SK-N-SH (cell line): ENCODE measurements at regions not wholly inside any gene's neighbourhood (a gene's known extent, or its start where the extent isn't known, plus 50 kb on each side); places are given as distances from the start of the nearest gene placed in this dataset.

Source experiments
- CTCF ChIA-PET: fragments of 300-600, 350-600 bp; formaldehyde crosslinking; extraction: SDS; loops from one replicate; lab custom pipeline; 2021; lab: Yijun Ruan, JAX
- POLR2A ChIA-PET: fragments of 350-600 bp; sonication (Branson Sonifier 250); formaldehyde crosslinking; extraction: SDS; loops from one replicate; lab custom pipeline; 2020; ENCODE audit warnings: antibody characterized with exemption, inconsistent platforms; lab: Yijun Ruan, JAX
- DNase-seq: peaks from one replicate; pipeline ENCODE4 v3.0.0; 2012
- H2AFZ ChIP-seq: fragments of 200-600 bp; sonication (generic); 2 replicates; pipeline ENCODE4 v1.8.1; 2016; ENCODE audit warnings: antibody characterized with exemption, mild to moderate bottlenecking, low read depth
- H3F3A ChIP-seq: fragments of 200-600 bp; sonication (generic); replicated peaks from 2 replicates; pipeline ENCODE3; 2016; ENCODE audit warnings: antibody characterized with exemption, mild to moderate bottlenecking; ENCODE audit not compliant: insufficient read depth
- H3K27ac ChIP-seq, 2 experiments: fragments of 200-500 bp in 1 of 2; fragments of 200-600 bp in 1 of 2; sonication (Bioruptor generic) in 1 of 2; sonication (generic), shearing (Covaris generic) in 1 of 2; 2 replicates each; pipeline versions ENCODE4 v1.5.1 to v1.6.1; 2014 to 2016; ENCODE audit warnings: low read depth in 2 of 2, inconsistent platforms in 1 of 2, low read length in 1 of 2, mild to moderate bottlenecking in 1 of 2, mixed read lengths in 1 of 2
- H3K27me3 ChIP-seq: fragments of 200-600 bp; sonication (generic), shearing (Covaris generic); 2 replicates; pipeline ENCODE4 v1.6.1; 2016; ENCODE audit warnings: mixed run types; ENCODE audit not compliant: insufficient read depth
- H3K36me3 ChIP-seq, 2 experiments: fragments of 200-500 bp in 1 of 2; fragments of 200-600 bp in 1 of 2; sonication (Bioruptor generic) in 1 of 2; sonication (generic) in 1 of 2; replicated peaks in 1 of 2; 2 replicates each; pipeline versions ENCODE3 to v1.5.1; 2014 to 2016; ENCODE audit warnings: low read length in 1 of 2, mild to moderate bottlenecking in 1 of 2; ENCODE audit not compliant: insufficient read depth in 2 of 2, control insufficient read depth in 1 of 2
- H3K4me1 ChIP-seq, 2 experiments: fragments of 200-500 bp in 1 of 2; fragments of 200-600 bp in 1 of 2; sonication (Bioruptor generic) in 1 of 2; sonication (generic), shearing (Covaris generic) in 1 of 2; 2 replicates each; pipeline versions ENCODE4 v1.5.1 to v1.6.1; 2014 to 2016; ENCODE audit warnings: low read depth in 1 of 2, low read length in 1 of 2, mixed run types in 1 of 2; ENCODE audit not compliant: insufficient read depth in 2 of 2, control insufficient read depth in 1 of 2
- H3K4me2 ChIP-seq: fragments of 200-600 bp; sonication (generic), shearing (Covaris generic); 2 replicates; pipeline ENCODE4 v1.6.1; 2017; ENCODE audit warnings: mixed run types
- H3K4me3 ChIP-seq, 2 experiments: fragments of 200-500 bp in 1 of 2; fragments of 200-600 bp in 1 of 2; sonication (Bioruptor generic) in 1 of 2; sonication (generic), shearing (Covaris generic) in 1 of 2; 2 replicates each; pipeline versions ENCODE4 v1.5.1 to v1.8.1; 2014 to 2016; ENCODE audit warnings: low read depth in 2 of 2, inconsistent platforms in 1 of 2, low read length in 1 of 2, mild to moderate bottlenecking in 1 of 2, mixed read lengths in 1 of 2, moderate library complexity in 1 of 2
- H3K79me2 ChIP-seq: fragments of 200-600 bp; sonication (generic); 2 replicates; pipeline ENCODE4 v1.8.1; 2017; ENCODE audit warnings: mild to moderate bottlenecking; ENCODE audit not compliant: insufficient read depth
- H3K9ac ChIP-seq: fragments of 200-600 bp; sonication (generic); 2 replicates; pipeline ENCODE4 v1.6.1; 2017; ENCODE audit warnings: mixed run types
- H3K9me2 ChIP-seq: fragments of 200-600 bp; sonication (generic); 2 replicates; pipeline ENCODE4 v1.6.1; 2017; ENCODE audit warnings: mixed run types
- H3K9me3 ChIP-seq: fragments of 200-600 bp; sonication (generic); 2 replicates; pipeline ENCODE4 v1.6.1; 2017; ENCODE audit warnings: mixed run types, mild to moderate bottlenecking, moderate library complexity
- H4K20me1 ChIP-seq: fragments of 200-600 bp; sonication (generic); 2 replicates; pipeline ENCODE4 v1.6.1; 2017; ENCODE audit warnings: mild to moderate bottlenecking, mixed run types; ENCODE audit not compliant: insufficient read depth
- CHD2 ChIP-seq: fragments of 150-350 bp; IDR thresholded peaks from 2 replicates; pipeline ENCODE4 v1.6.1; 2018; ENCODE audit warnings: low read length; ENCODE audit not compliant: partially characterized antibody
- CTCF ChIP-seq: fragments of 200-600 bp; sonication (generic); IDR thresholded peaks from 2 replicates; pipeline ENCODE4 v1.6.1; 2017; ENCODE audit warnings: antibody characterized with exemption, mild to moderate bottlenecking, moderate library complexity
- FOSL2 ChIP-seq: IDR thresholded peaks from 2 replicates; pipeline ENCODE4 v1.4.0; 2012; ENCODE audit warnings: low read depth, mild to moderate bottlenecking, moderate library complexity, borderline replicate concordance
- MXI1 ChIP-seq: IDR thresholded peaks from 2 replicates; pipeline ENCODE4 v1.6.1; 2012; ENCODE audit warnings: mild to moderate bottlenecking, low read depth, low read length, improper control_type of control experiment
- RFX5 ChIP-seq: IDR thresholded peaks from 2 replicates; pipeline ENCODE4 v1.6.1; 2012; ENCODE audit warnings: mild to moderate bottlenecking, improper control_type of control experiment, low read length
- SMC3 ChIP-seq: IDR thresholded peaks from 2 replicates; pipeline ENCODE4 v1.6.1; 2012; ENCODE audit warnings: low read depth, low read length, improper control_type of control experiment
- TCF12 ChIP-seq: IDR thresholded peaks from 2 replicates; pipeline ENCODE4 v1.4.0; 2012
- YY1 ChIP-seq: IDR thresholded peaks from 2 replicates; pipeline ENCODE4 v1.4.0; 2012; ENCODE audit warnings: low read depth, mild to moderate bottlenecking
- WGBS: methylation state at CpG from one replicate; pipeline ENCODE4 v1.1.6; 2017; ENCODE audit warnings: low lambda C conversion rate; 5-methylcytosine and 5-hydroxymethylcytosine counted together
- TF ChIP-seq, protein P1 (sequence below): fragments of 150-350 bp; IDR thresholded peaks from 2 replicates; pipeline ENCODE4 v1.6.1; 2017; ENCODE audit warnings: antibody characterized with exemption, low read length, low read depth, borderline replicate concordance
- TF ChIP-seq, protein P2 (sequence below): IDR thresholded peaks from 2 replicates; pipeline ENCODE4; 2012
- TF ChIP-seq, protein P3 (sequence below): IDR thresholded peaks from 2 replicates; pipeline ENCODE4 v1.6.1; 2012; ENCODE audit warnings: mild to moderate bottlenecking, low read depth, low read length, moderate library complexity
- TF ChIP-seq, protein P4 (sequence below): fragments of 150-350 bp; IDR thresholded peaks from 2 replicates; pipeline ENCODE4 v1.6.1; 2016; ENCODE audit warnings: mild to moderate bottlenecking, low read depth, low read length
- TF ChIP-seq, protein P5 (sequence below): IDR thresholded peaks from 2 replicates; pipeline ENCODE4 v1.4.0; 2012; ENCODE audit warnings: low read depth, borderline replicate concordance

- Histone ChIP-seq H3K9ac (no peak overlapping the region), H3K79me2 (no peaks in the 10 kb centered on the region), H3K9me3 (no peaks in the 10 kb centered on the region), H4K20me1 (no peaks in the 10 kb centered on the region), H3K27me3 (no peaks in the 10 kb centered on the region; the same call in 1 of the 2 replicates), H3K36me3 (no peaks in the 10 kb centered on the region), H3K27ac (no peak overlapping the region), H3K4me2 (no peak overlapping the region), H3K4me1 (no peaks in the 10 kb centered on the region), H3F3A (no peaks in the 10 kb centered on the region), H2AFZ (no peak overlapping the region), H3K4me3 (no peak overlapping the region), H3K9me2 (no peaks in the 10 kb centered on the region)
- ChIA-PET CTCF (no interaction called here), POLR2A (no interaction called here)
- no peak for DNase-seq
- TF ChIP-seq, protein P1, sequence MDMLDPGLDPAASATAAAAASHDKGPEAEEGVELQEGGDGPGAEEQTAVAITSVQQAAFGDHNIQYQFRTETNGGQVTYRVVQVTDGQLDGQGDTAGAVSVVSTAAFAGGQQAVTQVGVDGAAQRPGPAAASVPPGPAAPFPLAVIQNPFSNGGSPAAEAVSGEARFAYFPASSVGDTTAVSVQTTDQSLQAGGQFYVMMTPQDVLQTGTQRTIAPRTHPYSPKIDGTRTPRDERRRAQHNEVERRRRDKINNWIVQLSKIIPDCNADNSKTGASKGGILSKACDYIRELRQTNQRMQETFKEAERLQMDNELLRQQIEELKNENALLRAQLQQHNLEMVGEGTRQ, result no peak
- TF ChIP-seq CTCF, result no peak
- TF ChIP-seq, protein P2, sequence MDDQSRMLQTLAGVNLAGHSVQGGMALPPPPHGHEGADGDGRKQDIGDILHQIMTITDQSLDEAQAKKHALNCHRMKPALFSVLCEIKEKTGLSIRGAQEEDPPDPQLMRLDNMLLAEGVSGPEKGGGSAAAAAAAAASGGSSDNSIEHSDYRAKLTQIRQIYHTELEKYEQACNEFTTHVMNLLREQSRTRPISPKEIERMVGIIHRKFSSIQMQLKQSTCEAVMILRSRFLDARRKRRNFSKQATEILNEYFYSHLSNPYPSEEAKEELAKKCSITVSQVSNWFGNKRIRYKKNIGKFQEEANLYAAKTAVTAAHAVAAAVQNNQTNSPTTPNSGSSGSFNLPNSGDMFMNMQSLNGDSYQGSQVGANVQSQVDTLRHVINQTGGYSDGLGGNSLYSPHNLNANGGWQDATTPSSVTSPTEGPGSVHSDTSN, result no peak
- TF ChIP-seq, protein P3, sequence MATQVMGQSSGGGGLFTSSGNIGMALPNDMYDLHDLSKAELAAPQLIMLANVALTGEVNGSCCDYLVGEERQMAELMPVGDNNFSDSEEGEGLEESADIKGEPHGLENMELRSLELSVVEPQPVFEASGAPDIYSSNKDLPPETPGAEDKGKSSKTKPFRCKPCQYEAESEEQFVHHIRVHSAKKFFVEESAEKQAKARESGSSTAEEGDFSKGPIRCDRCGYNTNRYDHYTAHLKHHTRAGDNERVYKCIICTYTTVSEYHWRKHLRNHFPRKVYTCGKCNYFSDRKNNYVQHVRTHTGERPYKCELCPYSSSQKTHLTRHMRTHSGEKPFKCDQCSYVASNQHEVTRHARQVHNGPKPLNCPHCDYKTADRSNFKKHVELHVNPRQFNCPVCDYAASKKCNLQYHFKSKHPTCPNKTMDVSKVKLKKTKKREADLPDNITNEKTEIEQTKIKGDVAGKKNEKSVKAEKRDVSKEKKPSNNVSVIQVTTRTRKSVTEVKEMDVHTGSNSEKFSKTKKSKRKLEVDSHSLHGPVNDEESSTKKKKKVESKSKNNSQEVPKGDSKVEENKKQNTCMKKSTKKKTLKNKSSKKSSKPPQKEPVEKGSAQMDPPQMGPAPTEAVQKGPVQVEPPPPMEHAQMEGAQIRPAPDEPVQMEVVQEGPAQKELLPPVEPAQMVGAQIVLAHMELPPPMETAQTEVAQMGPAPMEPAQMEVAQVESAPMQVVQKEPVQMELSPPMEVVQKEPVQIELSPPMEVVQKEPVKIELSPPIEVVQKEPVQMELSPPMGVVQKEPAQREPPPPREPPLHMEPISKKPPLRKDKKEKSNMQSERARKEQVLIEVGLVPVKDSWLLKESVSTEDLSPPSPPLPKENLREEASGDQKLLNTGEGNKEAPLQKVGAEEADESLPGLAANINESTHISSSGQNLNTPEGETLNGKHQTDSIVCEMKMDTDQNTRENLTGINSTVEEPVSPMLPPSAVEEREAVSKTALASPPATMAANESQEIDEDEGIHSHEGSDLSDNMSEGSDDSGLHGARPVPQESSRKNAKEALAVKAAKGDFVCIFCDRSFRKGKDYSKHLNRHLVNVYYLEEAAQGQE, result no peak
- no peak for TF ChIP-seq CHD2
- TF ChIP-seq YY1, result no peak
- TF ChIP-seq MXI1, result no peak
- no peak for TF ChIP-seq RFX5
- TF ChIP-seq, protein P4, sequence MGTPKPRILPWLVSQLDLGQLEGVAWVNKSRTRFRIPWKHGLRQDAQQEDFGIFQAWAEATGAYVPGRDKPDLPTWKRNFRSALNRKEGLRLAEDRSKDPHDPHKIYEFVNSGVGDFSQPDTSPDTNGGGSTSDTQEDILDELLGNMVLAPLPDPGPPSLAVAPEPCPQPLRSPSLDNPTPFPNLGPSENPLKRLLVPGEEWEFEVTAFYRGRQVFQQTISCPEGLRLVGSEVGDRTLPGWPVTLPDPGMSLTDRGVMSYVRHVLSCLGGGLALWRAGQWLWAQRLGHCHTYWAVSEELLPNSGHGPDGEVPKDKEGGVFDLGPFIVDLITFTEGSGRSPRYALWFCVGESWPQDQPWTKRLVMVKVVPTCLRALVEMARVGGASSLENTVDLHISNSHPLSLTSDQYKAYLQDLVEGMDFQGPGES, result no peak
- no peak for TF ChIP-seq FOSL2
- TF ChIP-seq SMC3, result no peak
- no peak for TF ChIP-seq TCF12
- TF ChIP-seq, protein P5, sequence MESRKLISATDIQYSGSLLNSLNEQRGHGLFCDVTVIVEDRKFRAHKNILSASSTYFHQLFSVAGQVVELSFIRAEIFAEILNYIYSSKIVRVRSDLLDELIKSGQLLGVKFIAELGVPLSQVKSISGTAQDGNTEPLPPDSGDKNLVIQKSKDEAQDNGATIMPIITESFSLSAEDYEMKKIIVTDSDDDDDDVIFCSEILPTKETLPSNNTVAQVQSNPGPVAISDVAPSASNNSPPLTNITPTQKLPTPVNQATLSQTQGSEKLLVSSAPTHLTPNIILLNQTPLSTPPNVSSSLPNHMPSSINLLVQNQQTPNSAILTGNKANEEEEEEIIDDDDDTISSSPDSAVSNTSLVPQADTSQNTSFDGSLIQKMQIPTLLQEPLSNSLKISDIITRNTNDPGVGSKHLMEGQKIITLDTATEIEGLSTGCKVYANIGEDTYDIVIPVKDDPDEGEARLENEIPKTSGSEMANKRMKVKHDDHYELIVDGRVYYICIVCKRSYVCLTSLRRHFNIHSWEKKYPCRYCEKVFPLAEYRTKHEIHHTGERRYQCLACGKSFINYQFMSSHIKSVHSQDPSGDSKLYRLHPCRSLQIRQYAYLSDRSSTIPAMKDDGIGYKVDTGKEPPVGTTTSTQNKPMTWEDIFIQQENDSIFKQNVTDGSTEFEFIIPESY, result no peak
- 9% methylated on average over 4 of the region's 4 CpGs for WGBS
Measured at GRCh38 chr1:88454781-88455180, 229.3 kb upstream of the PKN2 start.
